ENCODE measurements at regions not wholly inside any gene's neighbourhood (a gene's known extent, or its start where the extent isn't known, plus 50 kb on each side); places are given as distances from the start of the nearest gene placed in this dataset.

GRCh38 chr5:135776457-135776856 lies 58.0 kb upstream of the SLC25A48 start:
- no peak for TF ChIP-seq CTCF (IDR thresholded peaks at IDR 0.05; ENCODE audit: low read depth, low read length, missing control alignments)
- no peak overlapping the region for H3K4me3 ChIP-seq (replicated peaks; ENCODE audit: low read depth, low read length)
- DNase-seq (ENCODE audit: extremely low read depth, low read depth), result no peak

DNA sequence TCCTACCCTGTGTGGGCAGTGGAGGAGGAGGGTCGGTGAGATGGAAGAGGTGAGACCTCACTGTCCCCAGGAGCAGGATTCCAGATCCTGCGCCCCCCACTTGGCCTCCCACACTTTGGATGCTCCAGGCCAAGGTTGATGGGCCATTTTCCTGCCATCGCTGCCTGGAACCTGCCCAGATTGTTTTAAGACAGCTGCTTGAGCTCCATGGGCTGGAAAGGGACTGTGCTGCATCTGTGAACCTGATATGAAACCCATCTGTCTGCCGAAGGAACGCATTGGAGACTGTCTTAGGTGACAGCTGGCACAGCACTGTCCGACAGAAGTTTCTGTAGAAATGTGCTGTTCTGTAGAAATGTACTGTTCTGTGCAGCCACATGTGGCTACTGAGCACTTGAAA lies 72.7 kb upstream of the SLC25A48 start:
- H3K4me3 ChIP-seq (replicated peaks; ENCODE audit: low read depth, low read length), result no peak overlapping the region
- no peak for TF ChIP-seq CTCF (IDR thresholded peaks at IDR 0.05; ENCODE audit: low read depth, low read length, missing control alignments)
- DNase-seq (ENCODE audit: extremely low read depth, low read depth), result no peak

GRCh38 chr5:135759149-135759784 lies 75.2 kb upstream of the SLC25A48 start:
- TF ChIP-seq CTCF (IDR thresholded peaks at IDR 0.05; ENCODE audit: low read depth, low read length, missing control alignments), result no peak
- DNase-seq (ENCODE audit: extremely low read depth, low read depth), result no peak
- no peak overlapping the region for H3K4me3 ChIP-seq (replicated peaks; ENCODE audit: low read depth, low read length)

DNA sequence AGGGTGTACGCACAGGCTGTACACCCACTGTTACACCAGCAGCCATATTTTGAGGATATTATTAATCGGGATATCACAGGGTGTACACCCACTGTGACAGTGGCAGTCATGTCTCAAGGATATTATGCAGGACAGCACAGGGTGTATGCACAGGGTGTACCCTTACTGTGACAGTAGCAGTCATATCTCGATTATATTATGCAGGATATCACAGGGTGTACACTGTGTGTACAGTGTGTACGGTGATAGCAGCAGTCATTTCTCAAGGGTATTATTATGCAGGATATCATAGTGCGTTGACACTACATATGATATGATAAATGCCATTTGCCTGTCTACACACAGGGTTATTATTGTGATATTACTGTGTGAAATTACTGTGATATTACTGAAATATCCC lies 80.5 kb upstream of the SLC25A48 start:
- no peak for TF ChIP-seq CTCF (IDR thresholded peaks at IDR 0.05; ENCODE audit: low read depth, low read length, missing control alignments)
- no peak overlapping the region for H3K4me3 ChIP-seq (replicated peaks; ENCODE audit: low read depth, low read length)
- no peak for DNase-seq (ENCODE audit: extremely low read depth, low read depth)

GRCh38 chr5:135750506-135750905 lies 84.0 kb upstream of the SLC25A48 start:
- H3K4me3 ChIP-seq (replicated peaks; ENCODE audit: low read depth, low read length), result no peak overlapping the region
- no peak for DNase-seq (ENCODE audit: extremely low read depth, low read depth)
- peak; percentile 24 for TF ChIP-seq CTCF (IDR thresholded peaks at IDR 0.05; ENCODE audit: low read depth, low read length, missing control alignments)

DNA sequence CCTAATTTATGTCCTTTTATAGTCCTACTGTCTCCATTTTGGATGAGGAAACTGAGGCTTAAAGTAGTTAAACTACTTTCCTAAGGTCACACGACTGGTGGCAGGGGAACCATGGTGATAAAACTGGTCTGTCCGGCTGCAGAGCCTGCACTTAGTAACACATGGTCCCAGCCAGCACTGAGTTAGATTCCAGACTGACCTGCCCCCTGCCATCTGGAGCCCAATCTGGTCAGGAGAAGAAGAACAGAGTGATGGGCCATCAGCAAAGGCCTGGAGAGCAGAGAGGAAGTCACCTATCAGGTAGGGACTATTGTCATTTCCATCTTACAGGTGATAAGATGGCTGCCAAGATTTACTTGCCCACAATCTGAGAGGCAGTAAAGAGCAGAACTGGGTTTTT lies 86.6 kb upstream of the SLC25A48 start:
- H3K4me3 ChIP-seq (replicated peaks; ENCODE audit: low read depth, low read length), result no peak overlapping the region
- DNase-seq (ENCODE audit: extremely low read depth, low read depth), result no peak
- no peak for TF ChIP-seq CTCF (IDR thresholded peaks at IDR 0.05; ENCODE audit: low read depth, low read length, missing control alignments)

DNA sequence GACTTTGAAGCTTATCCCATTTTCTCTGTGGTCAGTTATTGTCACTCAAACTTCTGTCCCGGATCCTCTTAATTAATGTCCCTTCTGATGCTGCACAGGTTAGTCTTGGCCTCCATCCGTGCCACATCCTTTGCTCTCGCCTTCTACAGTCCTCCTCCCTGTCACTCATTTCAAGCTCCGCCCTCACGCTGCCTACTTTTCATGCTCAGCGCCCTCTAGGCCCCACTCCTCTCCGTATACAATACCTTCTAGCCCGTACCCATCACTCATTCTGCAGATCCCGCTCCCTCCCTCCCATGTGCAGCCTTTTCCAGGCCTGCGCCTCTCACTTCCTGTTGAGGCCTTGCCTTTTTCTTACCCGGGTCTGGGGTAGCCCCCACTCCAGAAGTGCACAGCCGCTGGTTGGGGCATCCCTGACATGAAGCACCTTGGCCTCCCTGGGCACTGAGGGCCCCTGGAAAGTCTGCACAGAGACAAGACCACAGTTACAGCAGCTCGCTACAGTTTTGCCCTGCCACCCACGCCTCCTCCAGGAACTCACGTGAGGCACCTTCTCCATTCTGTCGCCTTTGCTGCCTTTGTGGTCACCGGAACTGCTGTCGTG lies 88.5 kb upstream of the SLC25A48 start:
- DNase-seq (ENCODE audit: extremely low read depth, low read depth), result no peak
- no peak overlapping the region for H3K4me3 ChIP-seq (replicated peaks; ENCODE audit: low read depth, low read length)
- no peak for TF ChIP-seq CTCF (IDR thresholded peaks at IDR 0.05; ENCODE audit: low read depth, low read length, missing control alignments)
